Endothelial cell (in vitro differentiated cells): ENCODE measurements at regions not wholly inside any gene's neighbourhood (a gene's known extent, or its start where the extent isn't known, plus 50 kb on each side); places are given as distances from the start of the nearest gene placed in this dataset.

Source experiments
- DNase-seq: peaks from one replicate; pipeline ENCODE4 v3.0.0; 2021; ENCODE audit warnings: low spot score
- H3K27ac Mint-ChIP-seq: one replicate; pipeline ENCODE4 v1.8.0; 2021; ENCODE audit warnings: mixed read lengths, inconsistent platforms; ENCODE audit not compliant: unreplicated experiment
- H3K27me3 Mint-ChIP-seq: one replicate; pipeline ENCODE4 v1.8.0; 2021; ENCODE audit warnings: mild to moderate bottlenecking, moderate library complexity, mixed read lengths, inconsistent platforms; ENCODE audit not compliant: unreplicated experiment
- H3K36me3 Mint-ChIP-seq: one replicate; pipeline ENCODE4 v1.8.0; 2021; ENCODE audit warnings: mild to moderate bottlenecking, low read depth, mixed read lengths, inconsistent platforms; ENCODE audit not compliant: unreplicated experiment
- H3K4me1 Mint-ChIP-seq: one replicate; pipeline ENCODE4 v1.8.0; 2021; ENCODE audit warnings: mild to moderate bottlenecking, mixed read lengths, inconsistent platforms; ENCODE audit not compliant: unreplicated experiment
- H3K4me3 Mint-ChIP-seq: one replicate; pipeline ENCODE4 v1.8.0; 2021; ENCODE audit warnings: mild to moderate bottlenecking, mixed read lengths, inconsistent platforms; ENCODE audit not compliant: unreplicated experiment
- H3K9me3 Mint-ChIP-seq: one replicate; pipeline ENCODE4 v1.8.0; 2021; ENCODE audit warnings: mixed read lengths, inconsistent platforms; ENCODE audit not compliant: unreplicated experiment
- TF ChIP-seq, protein P1 (sequence below): fragments of 200-600 bp; sonication (generic); IDR thresholded peaks from one replicate; pipeline ENCODE4 v1.5.0; 2021; ENCODE audit warnings: antibody characterized with exemption; ENCODE audit not compliant: unreplicated experiment

DNA sequence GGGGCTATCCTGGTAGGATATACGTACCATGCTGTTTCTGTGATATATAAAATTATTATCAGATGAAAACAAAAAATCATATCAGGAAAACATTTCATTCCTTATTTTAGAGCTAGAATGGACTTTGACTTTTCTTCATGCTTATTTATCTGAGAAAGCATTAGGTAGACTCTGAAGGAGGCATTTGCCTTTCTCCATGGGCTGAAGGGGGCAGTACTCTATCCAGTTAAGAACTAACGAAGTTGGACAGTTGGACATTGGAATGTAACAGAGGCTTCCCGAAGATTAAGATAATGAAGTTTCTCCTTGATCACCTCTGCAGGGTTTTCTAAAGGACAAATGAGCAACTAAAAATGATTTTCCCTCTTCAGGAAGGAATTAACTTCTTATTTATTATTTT, 233.9 kb downstream of the SAMD5 start:
- Mint-ChIP-seq H3K27me3 (peaks cover 2% of the 10 kb centered on the region), H3K4me3 (no peak overlapping the region), H3K4me1 (peaks cover 5% of the 10 kb centered on the region), H3K27ac (no peak overlapping the region), H3K36me3 (no peaks in the 10 kb centered on the region), H3K9me3 (no peaks in the 10 kb centered on the region)
- no peak for DNase-seq
- TF ChIP-seq, protein P1, sequence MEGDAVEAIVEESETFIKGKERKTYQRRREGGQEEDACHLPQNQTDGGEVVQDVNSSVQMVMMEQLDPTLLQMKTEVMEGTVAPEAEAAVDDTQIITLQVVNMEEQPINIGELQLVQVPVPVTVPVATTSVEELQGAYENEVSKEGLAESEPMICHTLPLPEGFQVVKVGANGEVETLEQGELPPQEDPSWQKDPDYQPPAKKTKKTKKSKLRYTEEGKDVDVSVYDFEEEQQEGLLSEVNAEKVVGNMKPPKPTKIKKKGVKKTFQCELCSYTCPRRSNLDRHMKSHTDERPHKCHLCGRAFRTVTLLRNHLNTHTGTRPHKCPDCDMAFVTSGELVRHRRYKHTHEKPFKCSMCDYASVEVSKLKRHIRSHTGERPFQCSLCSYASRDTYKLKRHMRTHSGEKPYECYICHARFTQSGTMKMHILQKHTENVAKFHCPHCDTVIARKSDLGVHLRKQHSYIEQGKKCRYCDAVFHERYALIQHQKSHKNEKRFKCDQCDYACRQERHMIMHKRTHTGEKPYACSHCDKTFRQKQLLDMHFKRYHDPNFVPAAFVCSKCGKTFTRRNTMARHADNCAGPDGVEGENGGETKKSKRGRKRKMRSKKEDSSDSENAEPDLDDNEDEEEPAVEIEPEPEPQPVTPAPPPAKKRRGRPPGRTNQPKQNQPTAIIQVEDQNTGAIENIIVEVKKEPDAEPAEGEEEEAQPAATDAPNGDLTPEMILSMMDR = no peak

- H3K27me3 Mint-ChIP-seq = peaks cover 2% of the 10 kb centered on the region
- TF ChIP-seq, protein P1 = no peak
- DNase-seq = no peak
- H3K4me1 Mint-ChIP-seq = peaks cover 5% of the 10 kb centered on the region
- H3K36me3 Mint-ChIP-seq = no peaks in the 10 kb centered on the region
- no peaks in the 10 kb centered on the region for H3K9me3 Mint-ChIP-seq
- H3K27ac Mint-ChIP-seq = no peak overlapping the region
- H3K4me3 Mint-ChIP-seq = no peak overlapping the region
These were observed 235.5 kb downstream of the SAMD5 start for GRCh38 chr6:147744012-147744411.

GRCh38 chr6:147749331-147749730, 240.8 kb downstream of the SAMD5 start:
- H3K27me3 Mint-ChIP-seq = peaks cover 2% of the 10 kb centered on the region
- no peak overlapping the region for H3K27ac Mint-ChIP-seq
- TF ChIP-seq, protein P1 = no peak
- H3K9me3 Mint-ChIP-seq = no peaks in the 10 kb centered on the region
- H3K36me3 Mint-ChIP-seq = no peaks in the 10 kb centered on the region
- no peak for DNase-seq
- no peak overlapping the region for H3K4me3 Mint-ChIP-seq
- H3K4me1 Mint-ChIP-seq = peaks cover 5% of the 10 kb centered on the region

DNA sequence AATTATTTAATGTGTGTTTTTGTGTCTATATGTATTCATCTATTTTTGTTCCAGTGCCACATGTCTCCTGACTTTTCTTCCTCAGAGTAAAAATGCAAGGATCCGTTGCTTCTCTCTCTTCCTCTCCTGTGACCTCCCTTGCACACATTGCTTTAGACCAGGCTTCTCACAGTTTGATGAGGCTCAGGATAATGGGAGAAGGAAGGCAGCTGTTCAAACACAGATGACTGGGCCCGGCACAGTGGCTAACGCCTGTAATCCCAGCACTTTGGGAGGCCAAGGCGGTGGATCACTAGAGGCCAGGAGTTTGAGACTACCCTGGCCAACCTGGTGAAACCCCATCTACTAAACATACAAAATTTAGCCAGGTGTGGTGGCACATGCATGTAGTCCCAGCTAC, 241.9 kb downstream of the SAMD5 start:
- TF ChIP-seq, protein P1 = no peak
- no peak overlapping the region for H3K4me3 Mint-ChIP-seq
- no peak for DNase-seq

GRCh38 chr6:147751232-147751631, 242.7 kb downstream of the SAMD5 start:
- no peak for DNase-seq
- H3K27ac Mint-ChIP-seq = no peak overlapping the region
- peaks cover 2% of the 10 kb centered on the region for H3K27me3 Mint-ChIP-seq
- H3K36me3 Mint-ChIP-seq = no peaks in the 10 kb centered on the region
- TF ChIP-seq, protein P1 = no peak
- no peak overlapping the region for H3K4me3 Mint-ChIP-seq
- H3K9me3 Mint-ChIP-seq = no peaks in the 10 kb centered on the region
- H3K4me1 Mint-ChIP-seq = peaks cover 5% of the 10 kb centered on the region

More for the DNA sequence above, 241.9 kb downstream of the SAMD5 start:
- Mint-ChIP-seq H3K27me3 (peaks cover 2% of the 10 kb centered on the region), H3K9me3 (no peaks in the 10 kb centered on the region), H3K36me3 (no peaks in the 10 kb centered on the region), H3K4me1 (peaks cover 5% of the 10 kb centered on the region), H3K27ac (no peak overlapping the region)
